Chondrocyte (in vitro differentiated cells): ENCODE measurements at regions not wholly inside any gene's neighbourhood (a gene's known extent, or its start where the extent isn't known, plus 50 kb on each side); places are given as distances from the start of the nearest gene placed in this dataset.

Experiments
- DNase-seq: peaks from one replicate; pipeline ENCODE4 v3.0.0; 2021; ENCODE audit warnings: mixed read lengths, low spot score
- H3K27ac Mint-ChIP-seq: one replicate; pipeline ENCODE4 v1.8.0; 2021; ENCODE audit warnings: mild to moderate bottlenecking, moderate library complexity, mixed read lengths; ENCODE audit not compliant: unreplicated experiment
- H3K27me3 Mint-ChIP-seq: 2 replicates; pipeline ENCODE4 v1.8.0; 2021; ENCODE audit warnings: low read depth, mixed read lengths
- H3K36me3 Mint-ChIP-seq: 2 replicates; pipeline ENCODE4 v1.8.0; 2021; ENCODE audit warnings: low read depth, mixed read lengths
- H3K4me1 Mint-ChIP-seq: 2 replicates; pipeline ENCODE4 v1.8.0; 2021; ENCODE audit warnings: low read depth, mild to moderate bottlenecking, mixed read lengths
- H3K4me3 Mint-ChIP-seq: one replicate; pipeline ENCODE4 v1.8.0; 2021; ENCODE audit warnings: mild to moderate bottlenecking, moderate library complexity, mixed read lengths; ENCODE audit not compliant: unreplicated experiment
- H3K9me3 Mint-ChIP-seq: 2 replicates; pipeline ENCODE4 v1.8.0; 2021; ENCODE audit warnings: low read depth, mixed read lengths
- TF ChIP-seq, protein P1 (sequence below): fragments of 200-600 bp; sonication (generic); IDR thresholded peaks from 2 replicates; pipeline ENCODE4 v1.5.0; 2021; ENCODE audit warnings: antibody characterized with exemption, mild to moderate bottlenecking, moderate library complexity

DNA sequence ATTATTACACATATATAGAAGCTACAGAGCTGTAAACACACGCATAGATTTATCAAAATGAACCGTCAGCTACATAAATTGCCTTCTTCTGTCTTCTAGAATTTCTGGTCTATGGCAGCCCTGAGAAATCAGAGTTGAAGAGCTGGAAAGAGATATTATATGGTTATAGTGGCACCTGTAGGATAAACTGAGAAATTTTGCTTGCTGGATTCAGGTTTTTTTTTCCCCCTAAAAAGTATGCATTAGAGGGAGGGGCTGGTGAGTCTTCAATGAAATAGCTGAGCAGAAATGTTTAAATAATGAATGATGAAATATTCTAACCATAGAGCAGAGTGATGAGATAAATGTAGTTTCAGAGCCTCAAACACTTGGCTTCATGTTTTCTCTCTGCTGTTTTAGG, 78.0 kb upstream of the DYNC1I1 start:
- peaks cover 5% of the 10 kb centered on the region for H3K4me1 Mint-ChIP-seq
- DNase-seq, result no peak
- no peaks in the 10 kb centered on the region for H3K9me3 Mint-ChIP-seq
- H3K27me3 Mint-ChIP-seq, result no peaks in the 10 kb centered on the region
- no peak overlapping the region for H3K27ac Mint-ChIP-seq
- TF ChIP-seq, protein P1, sequence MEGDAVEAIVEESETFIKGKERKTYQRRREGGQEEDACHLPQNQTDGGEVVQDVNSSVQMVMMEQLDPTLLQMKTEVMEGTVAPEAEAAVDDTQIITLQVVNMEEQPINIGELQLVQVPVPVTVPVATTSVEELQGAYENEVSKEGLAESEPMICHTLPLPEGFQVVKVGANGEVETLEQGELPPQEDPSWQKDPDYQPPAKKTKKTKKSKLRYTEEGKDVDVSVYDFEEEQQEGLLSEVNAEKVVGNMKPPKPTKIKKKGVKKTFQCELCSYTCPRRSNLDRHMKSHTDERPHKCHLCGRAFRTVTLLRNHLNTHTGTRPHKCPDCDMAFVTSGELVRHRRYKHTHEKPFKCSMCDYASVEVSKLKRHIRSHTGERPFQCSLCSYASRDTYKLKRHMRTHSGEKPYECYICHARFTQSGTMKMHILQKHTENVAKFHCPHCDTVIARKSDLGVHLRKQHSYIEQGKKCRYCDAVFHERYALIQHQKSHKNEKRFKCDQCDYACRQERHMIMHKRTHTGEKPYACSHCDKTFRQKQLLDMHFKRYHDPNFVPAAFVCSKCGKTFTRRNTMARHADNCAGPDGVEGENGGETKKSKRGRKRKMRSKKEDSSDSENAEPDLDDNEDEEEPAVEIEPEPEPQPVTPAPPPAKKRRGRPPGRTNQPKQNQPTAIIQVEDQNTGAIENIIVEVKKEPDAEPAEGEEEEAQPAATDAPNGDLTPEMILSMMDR, result peak; percentile 35
- H3K36me3 Mint-ChIP-seq, result no peaks in the 10 kb centered on the region
- H3K4me3 Mint-ChIP-seq, result no peak overlapping the region

DNA sequence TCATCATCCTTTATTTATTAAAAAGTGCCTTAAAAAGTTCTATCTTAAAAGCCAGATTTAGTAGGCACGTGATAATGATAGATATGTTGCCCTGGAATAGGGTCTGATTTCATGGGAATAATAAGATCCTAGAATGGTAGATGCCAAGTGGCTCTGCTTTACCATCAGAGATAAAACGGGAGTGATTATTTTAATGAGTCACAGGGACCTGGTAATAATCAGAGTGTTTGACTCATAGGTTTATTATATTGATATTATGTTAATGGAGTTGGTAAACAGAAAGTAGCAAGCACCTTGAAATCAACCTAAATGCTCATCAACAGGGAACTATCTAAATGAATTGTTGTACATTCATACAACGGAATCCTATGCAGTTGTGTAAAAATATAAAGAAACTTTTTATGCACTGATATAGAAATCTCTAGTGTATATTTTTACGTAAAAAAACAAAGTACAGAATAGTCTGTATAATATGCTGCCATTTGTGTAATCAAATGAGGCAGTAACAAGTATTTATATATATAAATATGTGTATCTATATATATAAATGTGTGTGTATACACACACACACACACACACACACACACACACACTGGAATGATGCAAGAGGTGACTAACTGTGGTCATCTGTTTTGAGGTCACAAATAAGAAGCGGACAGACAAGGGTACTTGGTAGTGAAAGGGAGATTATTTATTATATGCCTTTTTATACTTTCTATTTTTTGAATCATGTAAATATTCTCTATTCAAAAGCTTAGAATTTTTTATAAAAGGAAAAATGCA, 78.6 kb upstream of the DYNC1I1 start:
- H3K4me3 Mint-ChIP-seq, result no peak overlapping the region
- H3K27ac Mint-ChIP-seq, result no peak overlapping the region
- TF ChIP-seq, protein P1, result no peak
- peaks cover 5% of the 10 kb centered on the region for H3K4me1 Mint-ChIP-seq
- H3K36me3 Mint-ChIP-seq, result no peaks in the 10 kb centered on the region
- H3K27me3 Mint-ChIP-seq, result no peaks in the 10 kb centered on the region
- DNase-seq, result no peak
- no peaks in the 10 kb centered on the region for H3K9me3 Mint-ChIP-seq

DNA sequence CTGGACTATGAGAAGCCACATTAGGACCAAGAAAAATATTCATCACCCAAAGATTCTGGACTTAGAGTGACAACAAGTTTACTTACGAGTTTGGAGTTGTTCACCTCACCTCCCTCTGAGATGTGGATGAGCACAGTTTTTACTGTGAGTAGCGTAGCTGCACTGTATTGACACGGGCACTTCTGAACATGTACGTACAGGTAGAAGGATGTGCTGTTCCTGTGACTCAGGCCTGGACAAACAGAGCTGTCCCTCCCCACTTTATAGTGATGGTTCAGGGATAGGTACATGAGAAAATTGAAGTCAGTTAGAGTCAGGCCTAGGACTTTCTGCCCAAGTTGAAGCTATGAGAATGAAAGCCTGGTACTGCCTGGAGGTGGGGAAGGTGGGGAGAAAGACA, 80.9 kb upstream of the DYNC1I1 start:
- H3K4me3 Mint-ChIP-seq, result no peak overlapping the region
- no peaks in the 10 kb centered on the region for H3K36me3 Mint-ChIP-seq
- TF ChIP-seq, protein P1, result no peak
- H3K4me1 Mint-ChIP-seq, result peaks cover 5% of the 10 kb centered on the region
- no peaks in the 10 kb centered on the region for H3K9me3 Mint-ChIP-seq
- H3K27me3 Mint-ChIP-seq, result no peaks in the 10 kb centered on the region
- DNase-seq, result no peak
- H3K27ac Mint-ChIP-seq, result no peak overlapping the region

DNA sequence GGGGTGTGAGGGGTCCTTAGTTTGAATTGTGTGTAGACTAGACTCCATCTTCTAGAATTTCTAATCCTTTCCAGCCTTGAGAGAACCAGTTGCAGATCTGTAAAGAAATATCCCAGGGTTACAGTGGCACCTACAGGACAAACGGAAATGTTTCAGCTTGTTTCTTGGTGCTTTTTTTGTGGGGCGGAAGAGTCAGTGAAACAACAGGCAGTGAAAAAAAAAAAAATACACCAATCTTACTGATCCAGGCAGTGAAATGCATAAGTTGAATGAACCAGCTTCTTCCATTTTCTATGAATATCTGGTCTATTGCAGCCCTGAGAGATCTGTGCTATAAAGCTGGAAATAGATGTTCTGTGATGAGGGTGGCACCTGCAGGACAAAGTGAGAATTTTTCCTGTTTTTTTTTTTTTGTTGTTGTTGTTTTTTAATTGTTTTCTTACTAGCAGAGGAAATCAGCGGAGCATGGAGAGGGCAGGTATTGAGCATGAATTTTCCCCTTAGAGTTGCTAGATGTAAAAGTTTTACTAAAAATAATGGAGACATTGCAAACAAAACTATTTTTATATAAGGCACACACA, 81.9 kb upstream of the DYNC1I1 start:
- no peak for DNase-seq
- no peaks in the 10 kb centered on the region for H3K9me3 Mint-ChIP-seq
- peaks cover 5% of the 10 kb centered on the region for H3K4me1 Mint-ChIP-seq
- TF ChIP-seq, protein P1, result peak; percentile 92
- no peaks in the 10 kb centered on the region for H3K27me3 Mint-ChIP-seq
- no peak overlapping the region for H3K27ac Mint-ChIP-seq
- peak overlapping the region; percentile 29 for H3K4me3 Mint-ChIP-seq
- H3K36me3 Mint-ChIP-seq, result no peaks in the 10 kb centered on the region

DNA sequence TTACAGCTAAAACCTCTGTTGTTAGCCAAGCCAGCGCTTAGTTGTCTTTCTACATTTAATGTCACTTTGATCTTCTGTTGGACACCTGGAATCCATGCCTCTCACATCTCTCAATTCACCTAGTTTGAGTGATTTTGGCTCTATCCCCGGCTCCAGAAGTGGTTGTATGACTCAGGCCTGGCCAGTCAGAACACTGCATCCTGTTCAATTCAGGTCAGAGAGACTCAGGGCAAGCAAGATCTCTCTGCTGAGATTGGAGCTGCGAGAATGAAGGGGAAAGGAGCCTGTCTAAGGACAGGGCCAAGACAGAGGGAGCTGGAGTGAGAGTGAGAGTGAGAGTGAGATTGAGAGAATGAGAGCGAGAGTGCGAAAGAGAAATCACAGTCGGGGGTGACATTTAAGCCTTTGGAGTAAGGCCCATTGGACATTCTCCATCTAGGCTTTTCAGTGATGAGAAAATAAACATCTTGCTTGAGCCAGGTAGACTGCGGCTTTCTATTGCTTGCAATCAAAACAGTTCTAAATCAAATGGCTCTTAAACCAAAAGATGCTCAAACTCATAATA, 83.3 kb upstream of the DYNC1I1 start:
- TF ChIP-seq, protein P1, result no peak
- no peak overlapping the region for H3K4me3 Mint-ChIP-seq
- no peaks in the 10 kb centered on the region for H3K9me3 Mint-ChIP-seq
- no peak for DNase-seq
- no peaks in the 10 kb centered on the region for H3K27me3 Mint-ChIP-seq
- no peak overlapping the region for H3K27ac Mint-ChIP-seq
- no peaks in the 10 kb centered on the region for H3K36me3 Mint-ChIP-seq
- peaks cover 5% of the 10 kb centered on the region for H3K4me1 Mint-ChIP-seq
